Stomach (tissue), 4 donors: ENCODE measurements at regions not wholly inside any gene's neighbourhood (a gene's known extent, or its start where the extent isn't known, plus 50 kb on each side); places are given as distances from the start of the nearest gene placed in this dataset.

Source experiments
- CTCF ChIP-seq, 7 experiments: fragments of 450-650 bp in 4 of 7; fragments of 200-600 bp in 3 of 7; sonication (generic) in 3 of 7; IDR thresholded peaks; one replicate each; pipeline ENCODE4 v1.5.1; 2016 to 2019; ENCODE audit warnings: antibody characterized with exemption in 7 of 7, control low read depth in 2 of 7, mild to moderate bottlenecking in 1 of 7
- POLR2A ChIP-seq, 4 donors: fragments of 450-650 bp; IDR thresholded peaks; one replicate each; pipeline ENCODE4 v1.6.1; 2016; ENCODE audit warnings: antibody characterized with exemption in 4 of 4, control low read depth in 2 of 4, mild to moderate bottlenecking in 1 of 4, moderate library complexity in 1 of 4

- TF ChIP-seq CTCF (IDR thresholded peaks at IDR 0.05) (no peak), POLR2A (IDR thresholded peaks at IDR 0.05) (no peak)
These were observed 88.8 kb upstream of the PAXBP1 start for GRCh38 chr21:32860399-32860798.
